CD4-positive, alpha-beta T cell (primary cell): ENCODE measurements at regions not wholly inside any gene's neighbourhood (a gene's known extent, or its start where the extent isn't known, plus 50 kb on each side); places are given as distances from the start of the nearest gene placed in this dataset.

Experiments
- ATAC-seq: fragments of 200-7000 bp; cut with Tn5 transposase; one replicate; pipeline ENCODE4 v1.10.0; 2022; ENCODE audit warnings: mild to moderate bottlenecking; ENCODE audit not compliant: poor library complexity
- CTCF ChIA-PET: fragments of 350-600 bp; sonication (Branson Sonifier 250); formaldehyde crosslinking; loops from one replicate; lab custom pipeline; 2021; ENCODE audit warnings: antibody characterized with exemption, inconsistent platforms; lab: Charles Lee
- POLR2A ChIA-PET: fragments of 350-600 bp; sonication (Branson Sonifier 250); formaldehyde crosslinking; loops from one replicate; lab custom pipeline; 2021; ENCODE audit warnings: antibody characterized with exemption, inconsistent platforms; lab: Charles Lee
- DNase-seq, 14 experiments: peaks; one replicate each; pipeline ENCODE4 v3.0.0-alpha.2; 2013 to 2020; ENCODE audit warnings: mixed read lengths in 2 of 14
- H3K27ac ChIP-seq, 2 donors: one replicate each; pipeline versions ENCODE4 v1.5.1 to v1.7.0; 2013; ENCODE audit warnings: low read length in 2 of 2, low read depth in 1 of 2, mild to moderate bottlenecking in 1 of 2
- H3K27me3 ChIP-seq, 2 experiments: 1 replicate in 1 of 2; 2 replicates in 1 of 2; pipeline versions ENCODE4 v1.6.1 to v1.7.0; 2013; ENCODE audit warnings: low read length in 2 of 2, control low read depth in 1 of 2, mild to moderate bottlenecking in 1 of 2, moderate library complexity in 1 of 2; ENCODE audit not compliant: insufficient read depth in 2 of 2, control insufficient read depth in 1 of 2
- H3K36me3 ChIP-seq: one replicate; pipeline ENCODE4 v1.6.1; 2013; ENCODE audit warnings: low read length, control low read depth; ENCODE audit not compliant: insufficient read depth
- H3K4me1 ChIP-seq: one replicate; pipeline ENCODE4 v1.6.1; 2013; ENCODE audit warnings: low read length, control low read depth; ENCODE audit not compliant: insufficient read depth
- H3K4me3 ChIP-seq: one replicate; pipeline ENCODE4 v1.5.1; 2013; ENCODE audit warnings: mild to moderate bottlenecking, low read length, moderate library complexity
- H3K9me3 ChIP-seq, 2 experiments: 1 replicate in 1 of 2; 2 replicates in 1 of 2; pipeline versions ENCODE4 v1.6.1 to v1.7.0; 2013; ENCODE audit warnings: low read length in 2 of 2, mild to moderate bottlenecking in 2 of 2, control low read depth in 1 of 2, moderate library complexity in 1 of 2; ENCODE audit not compliant: control insufficient read depth in 1 of 2, insufficient read depth in 1 of 2
- H3K27ac Mint-ChIP-seq: one replicate; pipeline ENCODE4 v1.8.0; 2020; ENCODE audit warnings: mixed read lengths
- H3K27me3 Mint-ChIP-seq: one replicate; pipeline ENCODE4 v1.8.0; 2021; ENCODE audit warnings: mixed read lengths
- H3K36me3 Mint-ChIP-seq: one replicate; pipeline ENCODE4 v1.8.0; 2021; ENCODE audit warnings: low read depth, mixed read lengths
- H3K4me1 Mint-ChIP-seq: one replicate; pipeline ENCODE4 v1.8.0; 2021; ENCODE audit warnings: low read depth, mixed read lengths
- H3K4me3 Mint-ChIP-seq: one replicate; pipeline ENCODE4 v1.8.0; 2020; ENCODE audit warnings: mild to moderate bottlenecking, mixed read lengths
- H3K9me3 Mint-ChIP-seq: one replicate; pipeline ENCODE4 v1.8.0; 2020; ENCODE audit warnings: mixed read lengths
- CTCF ChIP-seq: fragments of 200-600 bp; IDR thresholded peaks from one replicate; pipeline ENCODE4 v1.8.0; 2022; ENCODE audit warnings: antibody characterized with exemption, mild to moderate bottlenecking
- intact Hi-C, 2 experiments: fragments of 100-400 bp; cut with DNase I in 1 of 2; cut with micrococcal nuclease in 1 of 2; formaldehyde crosslinking; loops; one replicate each; pipeline versions ENCODE4 v1.15.1 to v1.9.0; 2023 to 2025; cut with DNase I, micrococcal nuclease

- no peaks in the 10 kb centered on the region for H3K4me1 Mint-ChIP-seq
- ChIA-PET CTCF (no interaction called here), POLR2A (no interaction called here)
- H3K27ac ChIP-seq = no peak overlapping the region
- H3K27ac Mint-ChIP-seq = no peak overlapping the region
- no peaks in the 10 kb centered on the region for H3K9me3 Mint-ChIP-seq
- no peak overlapping the region for H3K4me3 Mint-ChIP-seq
- TF ChIP-seq CTCF = no peak
- ATAC-seq = no peak
- no peak overlapping the region for H3K4me3 ChIP-seq
- H3K4me1 ChIP-seq = no peaks in the 10 kb centered on the region
- intact Hi-C loops = no loop called here
- H3K36me3 Mint-ChIP-seq = no peaks in the 10 kb centered on the region
- no peaks in the 10 kb centered on the region for H3K27me3 Mint-ChIP-seq
- DNase-seq = no peak
- H3K36me3 ChIP-seq = no peaks in the 10 kb centered on the region
- no peaks in the 10 kb centered on the region for H3K27me3 ChIP-seq
- H3K9me3 ChIP-seq = no peaks in the 10 kb centered on the region
Observed at GRCh38 chr7:113370910-113371309, 252.6 kb upstream of the SMIM30 start.

- Histone ChIP-seq H3K27me3 (no peaks in the 10 kb centered on the region), H3K4me3 (no peak overlapping the region), H3K27ac (no peak overlapping the region), H3K4me1 (no peaks in the 10 kb centered on the region), H3K36me3 (no peaks in the 10 kb centered on the region), H3K9me3 (no peaks in the 10 kb centered on the region)
- intact Hi-C loops = no loop called here
- no peak for ATAC-seq
- CTCF ChIA-PET = no interaction called here
- Mint-ChIP-seq H3K9me3 (no peaks in the 10 kb centered on the region), H3K27ac (no peak overlapping the region), H3K36me3 (no peaks in the 10 kb centered on the region), H3K4me1 (no peaks in the 10 kb centered on the region), H3K27me3 (no peaks in the 10 kb centered on the region), H3K4me3 (no peak overlapping the region)
- TF ChIP-seq CTCF = no peak
- POLR2A ChIA-PET = no interaction called here
- no peak for DNase-seq
Observed at GRCh38 chr7:113368256-113368655, 249.9 kb upstream of the SMIM30 start.

- ATAC-seq (no peak), DNase-seq (no peak)
- Mint-ChIP-seq H3K36me3 (no peaks in the 10 kb centered on the region), H3K4me3 (no peak overlapping the region), H3K27me3 (no peaks in the 10 kb centered on the region), H3K27ac (no peak overlapping the region), H3K9me3 (no peaks in the 10 kb centered on the region), H3K4me1 (no peaks in the 10 kb centered on the region)
- Histone ChIP-seq H3K36me3 (no peaks in the 10 kb centered on the region), H3K9me3 (no peaks in the 10 kb centered on the region), H3K27ac (no peak overlapping the region), H3K27me3 (no peaks in the 10 kb centered on the region), H3K4me1 (no peaks in the 10 kb centered on the region), H3K4me3 (no peak overlapping the region)
- ChIA-PET POLR2A (no interaction called here), CTCF (no interaction called here)
- TF ChIP-seq CTCF = no peak
- intact Hi-C loops = no loop called here
Observed at GRCh38 chr7:113367041-113367586, 248.8 kb upstream of the SMIM30 start.
